OCI-M2 (cell line): ENCODE measurements at regions not wholly inside any gene's neighbourhood (a gene's known extent, or its start where the extent isn't known, plus 50 kb on each side); places are given as distances from the start of the nearest gene placed in this dataset.

Source experiments
- DNase-seq: peaks from one replicate; lab custom pipeline; 2025; ENCODE audit not compliant: unreplicated experiment; lab: John Stamatoyannopoulos, UW

DNA sequence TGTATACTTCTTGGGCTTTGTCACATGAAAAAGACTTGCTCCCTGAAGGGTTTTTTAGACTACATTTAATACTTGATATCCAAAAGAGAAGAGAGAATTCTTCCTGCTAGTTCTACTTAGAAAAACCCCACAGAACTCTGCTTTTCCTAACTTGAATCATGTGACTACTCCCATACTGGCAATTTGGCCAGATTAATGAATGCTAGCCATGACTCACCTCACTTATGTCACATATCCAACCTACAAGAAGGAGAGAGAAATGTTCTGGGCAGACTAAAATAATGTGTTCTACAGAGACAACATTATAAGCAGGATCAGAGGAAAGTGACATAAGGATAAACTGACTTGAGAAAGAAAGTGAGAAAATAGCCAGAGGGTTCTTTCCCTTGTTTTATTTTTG, 249.3 kb upstream of the GULP1 start:
- no peak for DNase-seq

GRCh38 chr2:188045016-188045415, 246.7 kb upstream of the GULP1 start:
- no peak for DNase-seq

GRCh38 chr2:188046437-188046836, 245.2 kb upstream of the GULP1 start:
- DNase-seq: no peak

DNA sequence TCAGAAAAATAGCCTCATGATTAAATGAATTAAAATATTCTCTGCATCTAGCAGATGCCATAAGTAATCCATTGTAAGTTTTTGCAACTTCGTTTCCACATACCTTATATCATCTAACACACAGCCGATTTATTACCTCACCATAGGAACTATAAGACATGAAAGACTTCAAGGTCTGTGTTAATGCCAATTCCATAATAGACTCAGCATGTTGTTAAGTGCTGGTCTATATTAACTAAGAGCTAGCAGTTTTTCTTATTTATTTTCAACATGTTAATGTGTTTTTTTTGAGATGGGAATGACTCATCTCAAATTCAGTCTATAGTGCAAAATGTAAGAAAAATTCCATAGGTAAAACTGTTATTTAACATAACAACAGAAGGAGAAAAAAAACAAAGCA, 243.9 kb upstream of the GULP1 start:
- DNase-seq: no peak

GRCh38 chr2:188050726-188051125, 240.9 kb upstream of the GULP1 start:
- no peak for DNase-seq

GRCh38 chr2:188051706-188052105, 240.0 kb upstream of the GULP1 start:
- no peak for DNase-seq

- no peak for DNase-seq
Measured at GRCh38 chr2:188065386-188065785, 226.3 kb upstream of the GULP1 start.

GRCh38 chr2:188068093-188068492, 223.6 kb upstream of the GULP1 start:
- DNase-seq: no peak

DNA sequence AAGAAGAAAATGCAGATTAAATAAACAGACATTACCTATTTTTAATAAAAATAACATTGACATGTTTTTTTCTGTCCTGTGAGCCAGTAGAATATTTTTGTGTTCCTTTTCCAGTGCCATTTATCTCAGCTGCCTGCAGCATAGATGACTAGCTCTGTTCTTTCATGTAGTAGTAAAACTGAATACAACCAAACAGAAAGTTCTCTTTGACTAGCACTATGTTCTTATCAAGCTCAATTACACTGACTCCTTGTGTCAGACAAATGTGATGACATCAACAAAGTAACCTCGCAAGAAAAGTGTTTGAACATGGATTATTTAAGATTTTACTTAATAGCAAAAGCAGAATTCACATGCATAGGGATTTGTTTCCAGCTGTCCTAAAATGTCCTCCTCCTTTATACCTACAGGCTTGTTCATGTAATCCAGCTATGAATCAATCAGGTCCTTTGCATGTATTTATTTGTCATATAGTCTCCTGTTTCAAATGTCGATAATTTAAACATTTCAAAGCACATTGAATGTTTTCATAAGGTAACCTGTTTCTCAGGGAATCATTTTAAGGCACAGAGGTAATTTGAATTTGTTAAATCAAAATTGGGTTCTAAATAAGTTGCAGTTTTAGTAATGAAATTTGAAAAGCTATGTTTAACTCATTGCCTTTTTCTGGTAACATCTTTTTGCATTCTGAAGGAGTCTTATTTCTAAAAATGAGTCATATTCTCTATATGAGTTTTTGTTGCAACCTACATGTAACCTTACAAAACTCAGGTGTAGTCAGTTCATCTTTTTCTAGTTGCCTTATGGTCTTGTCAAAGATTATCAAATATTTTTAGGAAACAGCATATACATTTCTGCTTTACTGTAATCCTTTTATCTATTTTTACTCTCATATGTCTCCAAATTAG, 215.3 kb upstream of the GULP1 start:
- DNase-seq: no peak

GRCh38 chr2:188077757-188078156, 213.9 kb upstream of the GULP1 start:
- DNase-seq: no peak

DNA sequence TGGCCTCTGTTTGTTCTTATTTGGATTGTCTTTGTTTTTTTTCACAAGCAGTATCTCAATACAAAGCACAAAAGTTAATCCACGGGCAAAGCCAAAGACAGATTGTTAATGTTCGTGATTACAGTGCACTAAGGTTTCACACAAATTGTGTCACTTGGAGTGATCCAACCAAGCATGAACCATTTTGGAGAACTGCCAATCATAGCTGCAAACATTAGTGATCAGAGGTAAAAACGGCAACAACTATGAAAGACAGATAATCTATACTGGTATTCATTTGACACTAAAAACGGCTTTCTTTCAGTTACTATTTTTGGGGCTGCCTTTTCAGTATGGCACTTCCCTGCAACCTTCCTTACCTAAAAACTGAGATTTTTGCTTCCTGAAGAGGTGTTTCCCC, 213.1 kb upstream of the GULP1 start:
- DNase-seq: no peak

DNA sequence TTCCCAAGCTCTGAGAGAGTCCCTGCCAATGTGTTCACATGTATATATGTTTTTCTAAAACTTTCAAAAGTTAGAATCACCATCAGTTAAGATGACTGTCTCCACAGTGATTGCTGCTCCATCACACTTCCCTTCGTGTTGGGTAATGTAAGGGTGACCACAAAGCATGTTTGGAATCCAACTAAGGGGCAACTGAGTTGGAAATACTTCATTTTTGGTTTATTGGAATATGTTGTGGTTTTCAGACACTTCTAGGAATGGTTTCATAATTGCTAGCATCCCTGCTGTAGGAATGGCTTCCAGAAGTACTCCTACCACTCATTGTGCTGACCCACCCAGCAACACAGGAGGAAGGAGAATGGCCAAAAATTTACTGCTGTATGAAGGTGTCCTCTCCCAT, 212.5 kb upstream of the GULP1 start:
- no peak for DNase-seq

- DNase-seq: no peak
Measured at GRCh38 chr2:188085421-188085820, 206.3 kb upstream of the GULP1 start.

GRCh38 chr2:188089901-188090300, 201.8 kb upstream of the GULP1 start:
- no peak for DNase-seq

GRCh38 chr2:188091220-188091619, 200.5 kb upstream of the GULP1 start:
- DNase-seq: no peak

- DNase-seq: no peak
Measured at GRCh38 chr2:188092734-188093133, 198.9 kb upstream of the GULP1 start.

GRCh38 chr2:188096910-188097309, 194.8 kb upstream of the GULP1 start:
- no peak for DNase-seq

- DNase-seq: no peak
Measured at GRCh38 chr2:188102881-188103280, 188.8 kb upstream of the GULP1 start.

GRCh38 chr2:188114014-188114413, 177.7 kb upstream of the GULP1 start:
- DNase-seq: no peak

DNA sequence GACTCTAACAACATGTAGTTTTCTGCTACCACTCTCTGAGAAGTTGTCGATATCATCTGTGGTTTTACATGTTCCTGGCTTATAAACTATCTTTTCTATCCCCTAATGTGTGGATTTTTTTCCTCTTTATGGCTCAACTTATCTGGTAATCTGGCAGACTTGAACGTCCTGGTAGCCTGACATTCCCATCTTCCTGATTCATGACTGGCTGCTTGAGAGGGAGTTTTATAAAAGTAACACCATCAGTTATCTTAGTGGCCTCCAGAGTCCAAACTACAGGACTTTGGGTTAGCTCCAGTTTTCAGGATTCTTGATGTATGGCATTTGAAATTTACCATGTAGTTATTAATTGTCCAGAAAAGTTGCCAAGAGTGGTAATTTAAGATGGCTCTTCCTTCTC, 174.0 kb upstream of the GULP1 start:
- no peak for DNase-seq

DNA sequence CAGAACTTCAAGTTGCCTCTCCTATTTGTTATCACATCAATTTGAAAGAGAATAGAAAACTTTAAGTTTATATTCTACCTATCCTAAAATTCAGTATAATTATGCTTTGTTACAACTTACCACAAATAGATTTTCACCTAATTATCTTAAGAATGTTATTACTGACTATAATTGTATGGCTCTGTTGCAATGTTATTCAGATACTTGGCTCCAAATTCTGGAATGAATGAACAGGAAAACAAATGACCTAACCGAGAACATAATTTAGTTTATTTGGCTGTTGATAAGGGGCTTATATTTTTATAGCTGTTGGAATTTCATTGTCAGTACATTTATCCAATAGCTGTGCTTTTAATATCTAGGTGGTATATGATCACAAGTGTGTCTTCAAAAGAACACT, 173.2 kb upstream of the GULP1 start:
- DNase-seq: no peak

GRCh38 chr2:188119112-188119838, 172.4 kb upstream of the GULP1 start:
- DNase-seq: no peak
